H9 (cell line): ENCODE measurements at regions not wholly inside any gene's neighbourhood (a gene's known extent, or its start where the extent isn't known, plus 50 kb on each side); places are given as distances from the start of the nearest gene placed in this dataset.

Experiments used
- DNase-seq: peaks from one replicate; pipeline ENCODE4 v3.0.0-alpha.2; 2017
- H2AFZ ChIP-seq: one replicate; pipeline ENCODE4 v1.6.1; 2013; ENCODE audit warnings: mild to moderate bottlenecking, low read length, control low read depth, moderate library complexity
- H2AK5ac ChIP-seq: 2 replicates; pipeline ENCODE4 v1.6.1; 2013; ENCODE audit warnings: low read length, control low read depth, mixed read lengths; ENCODE audit not compliant: insufficient read length
- H2BK120ac ChIP-seq: one replicate; pipeline ENCODE4 v1.6.1; 2013; ENCODE audit warnings: low read depth, mild to moderate bottlenecking, low read length, control low read depth, inconsistent platforms; ENCODE audit not compliant: poor library complexity, severe bottlenecking
- H2BK12ac ChIP-seq: 2 replicates; pipeline ENCODE4 v1.6.1; 2013; ENCODE audit warnings: low read length, control low read depth, mixed read lengths, low read depth; ENCODE audit not compliant: insufficient read length
- H2BK15ac ChIP-seq: 2 replicates; pipeline ENCODE4 v1.6.1; 2013; ENCODE audit warnings: low read depth, low read length, control low read depth
- H2BK20ac ChIP-seq: one replicate; pipeline ENCODE4 v1.6.1; 2013; ENCODE audit warnings: low read depth, mild to moderate bottlenecking, low read length, control low read depth, inconsistent platforms; ENCODE audit not compliant: poor library complexity, severe bottlenecking
- H2BK5ac ChIP-seq: 2 replicates; pipeline ENCODE4 v1.6.1; 2013; ENCODE audit warnings: low read length, control low read depth, mixed read lengths; ENCODE audit not compliant: insufficient read length
- H3K14ac ChIP-seq: 2 replicates; pipeline ENCODE4 v1.6.1; 2013; ENCODE audit warnings: low read length, control low read depth; ENCODE audit not compliant: insufficient read depth
- H3K18ac ChIP-seq: 2 replicates; pipeline ENCODE4 v1.6.1; 2013; ENCODE audit warnings: low read depth, mild to moderate bottlenecking, mixed read lengths, low read length, control low read depth; ENCODE audit not compliant: insufficient read length
- H3K23ac ChIP-seq: 2 replicates; pipeline ENCODE4 v1.6.1; 2013; ENCODE audit warnings: low read length, control low read depth, mixed read lengths, low read depth; ENCODE audit not compliant: insufficient read length
- H3K23me2 ChIP-seq: 2 replicates; pipeline ENCODE4 v1.6.1; 2013; ENCODE audit warnings: low read depth, mild to moderate bottlenecking, mixed read lengths, low read length, control low read depth; ENCODE audit not compliant: insufficient read length, poor library complexity, severe bottlenecking
- H3K27ac ChIP-seq: 2 replicates; pipeline ENCODE4 v1.5.1; 2013; ENCODE audit warnings: low read length, control low read depth, mixed read lengths, low read depth; ENCODE audit not compliant: insufficient read length
- H3K27me3 ChIP-seq: 2 replicates; pipeline ENCODE4 v1.6.1; 2013; ENCODE audit warnings: low read length, control low read depth, inconsistent platforms; ENCODE audit not compliant: insufficient read depth
- H3K4ac ChIP-seq: 2 replicates; pipeline ENCODE4 v1.6.1; 2013; ENCODE audit warnings: low read depth, mild to moderate bottlenecking, control low read depth, inconsistent platforms, low read length, moderate library complexity
- H3K4me1 ChIP-seq: 2 replicates; pipeline ENCODE4 v1.6.1; 2013; ENCODE audit warnings: low read length, control low read depth, inconsistent platforms; ENCODE audit not compliant: insufficient read depth
- H3K4me2 ChIP-seq: 2 replicates; pipeline ENCODE4 v1.6.1; 2013; ENCODE audit warnings: low read length, control low read depth, mixed read lengths; ENCODE audit not compliant: insufficient read length, insufficient read depth
- H3K56ac ChIP-seq: 2 replicates; pipeline ENCODE4 v1.6.1; 2013; ENCODE audit warnings: low read depth, mild to moderate bottlenecking, mixed read lengths, low read length, control low read depth; ENCODE audit not compliant: insufficient read length
- H3K79me1 ChIP-seq: 2 replicates; pipeline ENCODE4 v1.6.1; 2013; ENCODE audit warnings: low read depth, mild to moderate bottlenecking, moderate library complexity, low read length, control low read depth, inconsistent platforms; ENCODE audit not compliant: insufficient read depth, poor library complexity, severe bottlenecking
- H3K79me2 ChIP-seq: 2 replicates; pipeline ENCODE4 v1.6.1; 2013; ENCODE audit warnings: low read length, control low read depth, inconsistent platforms; ENCODE audit not compliant: insufficient read depth
- H3K9ac ChIP-seq: 2 replicates; pipeline ENCODE4 v1.6.1; 2013; ENCODE audit warnings: low read length, control low read depth, mixed read lengths; ENCODE audit not compliant: insufficient read length; ENCODE audit errors: extremely low read depth
- H3K9me3 ChIP-seq: one replicate; pipeline ENCODE4 v1.6.1; 2013; ENCODE audit warnings: low read depth, low read length, inconsistent platforms; ENCODE audit not compliant: control insufficient read depth
- H3T11ph ChIP-seq: one replicate; pipeline ENCODE4 v1.6.1; 2013; ENCODE audit warnings: mild to moderate bottlenecking, low read length, control low read depth, inconsistent platforms
- H4K20me1 ChIP-seq: one replicate; pipeline ENCODE4 v1.6.1; 2013; ENCODE audit not compliant: control insufficient read depth, insufficient read length, insufficient read depth
- H4K5ac ChIP-seq: 2 replicates; pipeline ENCODE4 v1.6.1; 2013; ENCODE audit warnings: low read depth, mild to moderate bottlenecking, mixed read lengths, low read length, control low read depth; ENCODE audit not compliant: insufficient read length
- H4K8ac ChIP-seq: replicated peaks from 2 replicates; pipeline ENCODE4 v1.6.1; 2013; ENCODE audit warnings: low read length, control low read depth, mixed read lengths, low read depth; ENCODE audit not compliant: insufficient read length
- H4K91ac ChIP-seq: 2 replicates; pipeline ENCODE4 v1.6.1; 2013; ENCODE audit warnings: low read depth, mild to moderate bottlenecking, moderate library complexity, mixed read lengths, low read length, control low read depth; ENCODE audit not compliant: insufficient read length
- H3K27ac Mint-ChIP-seq, 3 experiments: 2 replicates in 2 of 3; 3 replicates in 1 of 3; pipeline ENCODE4 v1.8.0; 2020 to 2021; ENCODE audit warnings: mixed read lengths in 3 of 3, mild to moderate bottlenecking in 1 of 3, moderate library complexity in 1 of 3
- H3K27me3 Mint-ChIP-seq: 2 replicates; pipeline ENCODE4 v1.8.0; 2021; ENCODE audit warnings: low read depth, mild to moderate bottlenecking, moderate library complexity, mixed read lengths
- H3K36me3 Mint-ChIP-seq, 3 experiments: 2 replicates in 2 of 3; 3 replicates in 1 of 3; pipeline ENCODE4 v1.8.0; 2020 to 2021; ENCODE audit warnings: low read depth in 3 of 3, mixed read lengths in 3 of 3; ENCODE audit not compliant: insufficient read depth in 1 of 3
- H3K4me1 Mint-ChIP-seq, 2 experiments: 2 replicates each; pipeline ENCODE4 v1.8.0; 2020; ENCODE audit warnings: mixed read lengths in 2 of 2
- H3K4me3 Mint-ChIP-seq, 2 experiments: 2 replicates in 1 of 2; 3 replicates in 1 of 2; pipeline ENCODE4 v1.8.0; 2020 to 2021; ENCODE audit warnings: mild to moderate bottlenecking in 2 of 2, mixed read lengths in 2 of 2, moderate library complexity in 1 of 2
- H3K9me3 Mint-ChIP-seq, 2 experiments: 2 replicates in 1 of 2; 3 replicates in 1 of 2; pipeline ENCODE4 v1.8.0; 2020; ENCODE audit warnings: mild to moderate bottlenecking in 2 of 2, mixed read lengths in 2 of 2, moderate library complexity in 1 of 2
- WGBS: extraction: QIAGEN DNeasy Blood & Tissue Kit; methylation state at CpG from one replicate; pipeline ENCODE4 v1.1.7; 2013; ENCODE audit warnings: missing lambda C conversion rate, low lambda C conversion rate, mixed read lengths; ENCODE audit not compliant: insufficient read length; ENCODE audit errors: extremely low coverage; 5-methylcytosine and 5-hydroxymethylcytosine counted together
- TF ChIP-seq, protein P1 (sequence below): fragments of 200-600 bp; sonication (generic); conservative IDR thresholded peaks from 3 replicates; pipeline ENCODE4 v1.8.0; 2021; ENCODE audit warnings: antibody characterized with exemption, mild to moderate bottlenecking

DNA sequence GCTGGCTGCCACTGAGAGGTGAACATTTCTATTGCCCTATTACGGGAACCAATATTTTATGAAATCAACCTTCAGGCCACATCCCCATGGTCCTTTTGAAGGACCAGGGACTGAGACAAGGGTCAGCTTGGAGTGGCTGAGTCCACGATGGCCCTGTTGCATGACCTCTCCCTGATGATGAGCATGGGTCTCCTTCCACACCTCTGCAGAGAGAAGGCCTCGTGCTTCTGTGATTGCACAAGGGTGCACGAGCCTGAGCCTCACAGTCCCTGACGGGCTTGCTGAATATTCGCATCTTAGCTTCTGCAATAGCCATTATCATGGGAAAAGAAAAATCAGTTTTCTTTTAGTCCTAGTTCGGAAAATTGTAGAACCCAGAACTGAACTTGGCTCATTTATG lies 255.0 kb upstream of the IRX2 start:
- Histone ChIP-seq H3K4me1 (no peaks in the 10 kb centered on the region), H2BK120ac (no peak overlapping the region), H2BK12ac (no peak overlapping the region), H3K4ac (no peak overlapping the region), H3K18ac (no peak overlapping the region), H3K9ac (no peak overlapping the region), H2AFZ (no peak overlapping the region), H2BK5ac (no peak overlapping the region), H3K23ac (no peak overlapping the region), H2BK20ac (no peak overlapping the region), H3K9me3 (no peaks in the 10 kb centered on the region), H3T11ph (no peak overlapping the region), H4K20me1 (no peaks in the 10 kb centered on the region), H3K23me2 (no peaks in the 10 kb centered on the region), H3K4me2 (no peak overlapping the region), H3K79me1 (no peaks in the 10 kb centered on the region), H4K91ac (no peak overlapping the region), H3K79me2 (no peaks in the 10 kb centered on the region), H3K56ac (no peak overlapping the region), H2BK15ac (no peak overlapping the region), H4K8ac (no peak overlapping the region), H3K14ac (no peak overlapping the region), H3K27me3 (no peaks in the 10 kb centered on the region; the same call in 1 of the 2 replicates), H2AK5ac (no peak overlapping the region), H4K5ac (no peak overlapping the region), H3K27ac (no peak overlapping the region)
- peaks cover 8 to 12% of the 10 kb centered on the region in 2 experiments for H3K9me3 Mint-ChIP-seq
- no peak for DNase-seq
- no peaks in the 10 kb centered on the region for H3K4me1 Mint-ChIP-seq
- no peak overlapping the region for H3K27ac Mint-ChIP-seq
- peaks cover 2 to 9% (median 7%) of the 10 kb centered on the region in 3 experiments; a peak in 6 of 7 replicates for H3K36me3 Mint-ChIP-seq
- no CpG with 5 or more reads among the region's 7 CpGs for WGBS
- no peak overlapping the region for H3K4me3 Mint-ChIP-seq
- H3K27me3 Mint-ChIP-seq: peaks cover 5% of the 10 kb centered on the region
- TF ChIP-seq, protein P1, sequence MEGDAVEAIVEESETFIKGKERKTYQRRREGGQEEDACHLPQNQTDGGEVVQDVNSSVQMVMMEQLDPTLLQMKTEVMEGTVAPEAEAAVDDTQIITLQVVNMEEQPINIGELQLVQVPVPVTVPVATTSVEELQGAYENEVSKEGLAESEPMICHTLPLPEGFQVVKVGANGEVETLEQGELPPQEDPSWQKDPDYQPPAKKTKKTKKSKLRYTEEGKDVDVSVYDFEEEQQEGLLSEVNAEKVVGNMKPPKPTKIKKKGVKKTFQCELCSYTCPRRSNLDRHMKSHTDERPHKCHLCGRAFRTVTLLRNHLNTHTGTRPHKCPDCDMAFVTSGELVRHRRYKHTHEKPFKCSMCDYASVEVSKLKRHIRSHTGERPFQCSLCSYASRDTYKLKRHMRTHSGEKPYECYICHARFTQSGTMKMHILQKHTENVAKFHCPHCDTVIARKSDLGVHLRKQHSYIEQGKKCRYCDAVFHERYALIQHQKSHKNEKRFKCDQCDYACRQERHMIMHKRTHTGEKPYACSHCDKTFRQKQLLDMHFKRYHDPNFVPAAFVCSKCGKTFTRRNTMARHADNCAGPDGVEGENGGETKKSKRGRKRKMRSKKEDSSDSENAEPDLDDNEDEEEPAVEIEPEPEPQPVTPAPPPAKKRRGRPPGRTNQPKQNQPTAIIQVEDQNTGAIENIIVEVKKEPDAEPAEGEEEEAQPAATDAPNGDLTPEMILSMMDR: no peak
